Brain microvascular endothelial cell (primary cell): ENCODE measurements at regions not wholly inside any gene's neighbourhood (a gene's known extent, or its start where the extent isn't known, plus 50 kb on each side); places are given as distances from the start of the nearest gene placed in this dataset.

Experiments
- DNase-seq: peaks from one replicate; pipeline ENCODE4 v3.0.0-alpha.2; 2020
- H3K27ac ChIP-seq: fragments of 250-450 bp; sonication (Bioruptor Pico); 2 replicates; pipeline ENCODE4 v1.5.1; 2020; ENCODE audit warnings: mild to moderate bottlenecking, moderate library complexity
- H3K27me3 ChIP-seq: fragments of 250-450 bp; sonication (Bioruptor Pico); replicated peaks from 2 replicates; pipeline ENCODE4 v1.5.1; 2020; ENCODE audit warnings: mild to moderate bottlenecking
- H3K36me3 ChIP-seq: fragments of 250-450 bp; sonication (Bioruptor Pico); replicated peaks from 2 replicates; pipeline ENCODE4 v1.5.1; 2020; ENCODE audit warnings: mild to moderate bottlenecking
- H3K4me3 ChIP-seq: 2 replicates; pipeline ENCODE4 v1.5.1; 2011; ENCODE audit warnings: low read depth, mild to moderate bottlenecking, control low read depth, low read length, moderate library complexity
- in situ Hi-C: cut with HindIII; loops from 2 replicates; pipeline ENCODE4 v1.10.0; 2017; ENCODE audit warnings: low sequenced_read_pairs, low pct_ligation_motif_present
- TF ChIP-seq, protein P1 (sequence below): IDR thresholded peaks from 2 replicates; pipeline ENCODE4 v1.5.1; 2011; ENCODE audit warnings: low read depth, mild to moderate bottlenecking, moderate library complexity, low read length, control low read depth, inconsistent platforms; ENCODE audit errors: missing control alignments

GRCh38 chr1:193335806-193336428 lies 149.5 kb upstream of the B3GALT2 start:
- Histone ChIP-seq H3K4me3 (no peak overlapping the region), H3K36me3 (no peaks in the 10 kb centered on the region), H3K27ac (peak overlapping the region; percentile 55), H3K27me3 (no peaks in the 10 kb centered on the region)
- in situ Hi-C loops = no loop called here
- DNase-seq = peak; percentile 79
- TF ChIP-seq, protein P1, sequence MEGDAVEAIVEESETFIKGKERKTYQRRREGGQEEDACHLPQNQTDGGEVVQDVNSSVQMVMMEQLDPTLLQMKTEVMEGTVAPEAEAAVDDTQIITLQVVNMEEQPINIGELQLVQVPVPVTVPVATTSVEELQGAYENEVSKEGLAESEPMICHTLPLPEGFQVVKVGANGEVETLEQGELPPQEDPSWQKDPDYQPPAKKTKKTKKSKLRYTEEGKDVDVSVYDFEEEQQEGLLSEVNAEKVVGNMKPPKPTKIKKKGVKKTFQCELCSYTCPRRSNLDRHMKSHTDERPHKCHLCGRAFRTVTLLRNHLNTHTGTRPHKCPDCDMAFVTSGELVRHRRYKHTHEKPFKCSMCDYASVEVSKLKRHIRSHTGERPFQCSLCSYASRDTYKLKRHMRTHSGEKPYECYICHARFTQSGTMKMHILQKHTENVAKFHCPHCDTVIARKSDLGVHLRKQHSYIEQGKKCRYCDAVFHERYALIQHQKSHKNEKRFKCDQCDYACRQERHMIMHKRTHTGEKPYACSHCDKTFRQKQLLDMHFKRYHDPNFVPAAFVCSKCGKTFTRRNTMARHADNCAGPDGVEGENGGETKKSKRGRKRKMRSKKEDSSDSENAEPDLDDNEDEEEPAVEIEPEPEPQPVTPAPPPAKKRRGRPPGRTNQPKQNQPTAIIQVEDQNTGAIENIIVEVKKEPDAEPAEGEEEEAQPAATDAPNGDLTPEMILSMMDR = no peak

DNA sequence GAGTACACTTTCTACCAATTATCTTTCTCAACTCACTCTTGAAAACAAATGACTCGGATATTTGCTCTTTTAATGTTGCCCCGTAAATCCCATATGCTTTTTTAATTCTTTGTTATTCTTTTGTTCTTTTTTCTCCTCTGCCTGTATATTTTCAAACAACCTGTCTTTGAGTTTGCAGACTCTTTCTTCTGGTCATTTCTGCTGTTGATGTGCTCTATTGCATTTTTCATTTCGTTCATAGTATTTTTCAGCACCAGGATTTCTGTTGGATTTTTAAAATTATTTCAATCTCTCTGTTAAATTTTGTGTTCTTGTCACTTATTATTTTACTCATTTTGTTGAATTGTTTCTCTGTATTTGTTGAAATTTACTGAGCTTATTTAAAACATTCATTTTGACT lies 146.8 kb upstream of the B3GALT2 start:
- TF ChIP-seq, protein P1 = no peak
- DNase-seq = no peak
- Histone ChIP-seq H3K4me3 (no peak overlapping the region), H3K27me3 (no peaks in the 10 kb centered on the region), H3K36me3 (no peaks in the 10 kb centered on the region), H3K27ac (no peak overlapping the region)
- in situ Hi-C loops = no loop called here

GRCh38 chr1:193326296-193326695 lies 139.9 kb upstream of the B3GALT2 start:
- DNase-seq = no peak
- in situ Hi-C loops = no loop called here

GRCh38 chr1:193325771-193326170 lies 139.4 kb upstream of the B3GALT2 start:
- DNase-seq = no peak
- Histone ChIP-seq H3K27me3 (no peaks in the 10 kb centered on the region), H3K27ac (no peak overlapping the region), H3K4me3 (no peak overlapping the region), H3K36me3 (no peaks in the 10 kb centered on the region)
- in situ Hi-C loops = no loop called here
- TF ChIP-seq, protein P1 = no peak

More at GRCh38 chr1:193326296-193326695, 139.9 kb upstream of the B3GALT2 start:
- H3K4me3 ChIP-seq = no peak overlapping the region
- no peaks in the 10 kb centered on the region for H3K36me3 ChIP-seq
- H3K27me3 ChIP-seq = no peaks in the 10 kb centered on the region
- no peak overlapping the region for H3K27ac ChIP-seq
- TF ChIP-seq, protein P1 = no peak

GRCh38 chr1:193325042-193325441 lies 138.6 kb upstream of the B3GALT2 start:
- Histone ChIP-seq H3K36me3 (no peaks in the 10 kb centered on the region), H3K27me3 (no peaks in the 10 kb centered on the region), H3K4me3 (no peak overlapping the region), H3K27ac (no peak overlapping the region)
- no peak for DNase-seq
- TF ChIP-seq, protein P1 = no peak
- in situ Hi-C loops = no loop called here

DNA sequence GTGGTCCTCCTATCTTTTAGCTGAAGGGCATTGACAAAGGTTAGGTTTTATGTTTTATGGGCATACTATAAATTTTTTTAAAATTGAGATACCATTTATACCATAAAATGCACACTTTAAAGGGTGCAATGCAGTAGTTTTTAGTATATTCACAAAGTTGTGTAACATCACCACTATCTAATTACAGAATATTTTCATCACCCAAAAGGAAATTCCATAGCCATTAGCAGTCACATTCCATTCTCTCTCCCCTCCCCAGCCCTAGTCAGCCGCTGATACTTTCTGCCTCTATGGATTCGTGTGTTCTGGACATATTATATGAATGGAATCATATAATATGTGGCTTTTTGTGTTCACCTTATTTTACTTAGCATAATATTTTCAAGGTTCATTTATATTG lies 135.8 kb upstream of the B3GALT2 start:
- in situ Hi-C loops = no loop called here
- Histone ChIP-seq H3K27ac (peak overlapping the region; percentile 59), H3K36me3 (no peaks in the 10 kb centered on the region), H3K27me3 (no peaks in the 10 kb centered on the region), H3K4me3 (no peak overlapping the region)
- peak; percentile 69 for DNase-seq
- TF ChIP-seq, protein P1 = no peak
